Neural crest cell (in vitro differentiated cells): ENCODE measurements at regions not wholly inside any gene's neighbourhood (a gene's known extent, or its start where the extent isn't known, plus 50 kb on each side); places are given as distances from the start of the nearest gene placed in this dataset.

Experiments
- DNase-seq: peaks from one replicate; pipeline ENCODE4 v3.0.0; 2021; ENCODE audit warnings: low read depth, mixed read lengths, low spot score
- H3K27ac Mint-ChIP-seq: one replicate; pipeline ENCODE4 v1.8.0; 2021; ENCODE audit warnings: mild to moderate bottlenecking, mixed read lengths; ENCODE audit not compliant: unreplicated experiment
- H3K27me3 Mint-ChIP-seq: 2 replicates; pipeline ENCODE4 v1.8.0; 2021; ENCODE audit warnings: low read depth, mild to moderate bottlenecking, mixed read lengths
- H3K36me3 Mint-ChIP-seq: 2 replicates; pipeline ENCODE4 v1.8.0; 2021; ENCODE audit warnings: low read depth, mild to moderate bottlenecking, mixed read lengths
- H3K4me1 Mint-ChIP-seq: 2 replicates; pipeline ENCODE4 v1.8.0; 2021; ENCODE audit warnings: mixed read lengths
- H3K4me3 Mint-ChIP-seq: one replicate; pipeline ENCODE4 v1.8.0; 2021; ENCODE audit warnings: mild to moderate bottlenecking, mixed read lengths
- H3K9me3 Mint-ChIP-seq: 2 replicates; pipeline ENCODE4 v1.8.0; 2021; ENCODE audit warnings: mixed read lengths
- CTCF ChIP-seq: fragments of 200-600 bp; sonication (generic); conservative IDR thresholded peaks from 2 replicates; pipeline ENCODE4 v1.5.0; 2021; ENCODE audit warnings: antibody characterized with exemption, mild to moderate bottlenecking

- H3K9me3 Mint-ChIP-seq = peaks cover 6% of the 10 kb centered on the region
- no peak for TF ChIP-seq CTCF
- no peaks in the 10 kb centered on the region for H3K36me3 Mint-ChIP-seq
- H3K4me3 Mint-ChIP-seq = no peak overlapping the region
- H3K27ac Mint-ChIP-seq = no peak overlapping the region
- no peaks in the 10 kb centered on the region for H3K4me1 Mint-ChIP-seq
- no peak for DNase-seq
- no peaks in the 10 kb centered on the region for H3K27me3 Mint-ChIP-seq
Measured at GRCh38 chr6:147726342-147726741, 217.9 kb downstream of the SAMD5 start.

GRCh38 chr6:147728903-147729302 lies 220.4 kb downstream of the SAMD5 start:
- H3K9me3 Mint-ChIP-seq = peaks cover 3% of the 10 kb centered on the region
- no peaks in the 10 kb centered on the region for H3K4me1 Mint-ChIP-seq
- no peak overlapping the region for H3K4me3 Mint-ChIP-seq
- H3K27ac Mint-ChIP-seq = no peak overlapping the region
- no peaks in the 10 kb centered on the region for H3K27me3 Mint-ChIP-seq
- H3K36me3 Mint-ChIP-seq = no peaks in the 10 kb centered on the region
- TF ChIP-seq CTCF = no peak
- no peak for DNase-seq

- Mint-ChIP-seq H3K9me3 (peaks cover 3% of the 10 kb centered on the region), H3K27ac (no peak overlapping the region), H3K36me3 (no peaks in the 10 kb centered on the region), H3K4me3 (no peak overlapping the region), H3K4me1 (peaks cover 4% of the 10 kb centered on the region), H3K27me3 (no peaks in the 10 kb centered on the region)
- DNase-seq = no peak
- no peak for TF ChIP-seq CTCF
Measured at GRCh38 chr6:147733686-147734085, 225.2 kb downstream of the SAMD5 start.

GRCh38 chr6:147734151-147734550 lies 225.7 kb downstream of the SAMD5 start:
- H3K36me3 Mint-ChIP-seq = no peaks in the 10 kb centered on the region
- no peak for TF ChIP-seq CTCF
- DNase-seq = no peak
- peaks cover 3% of the 10 kb centered on the region for H3K9me3 Mint-ChIP-seq
- no peak overlapping the region for H3K4me3 Mint-ChIP-seq
- no peak overlapping the region for H3K27ac Mint-ChIP-seq
- peaks cover 4% of the 10 kb centered on the region for H3K4me1 Mint-ChIP-seq
- H3K27me3 Mint-ChIP-seq = no peaks in the 10 kb centered on the region

- Mint-ChIP-seq H3K4me3 (no peak overlapping the region), H3K4me1 (peaks cover 4% of the 10 kb centered on the region), H3K27me3 (no peaks in the 10 kb centered on the region), H3K27ac (no peak overlapping the region), H3K9me3 (no peaks in the 10 kb centered on the region), H3K36me3 (no peaks in the 10 kb centered on the region)
- TF ChIP-seq CTCF = no peak
- DNase-seq = no peak
Measured at GRCh38 chr6:147735924-147736323, 227.4 kb downstream of the SAMD5 start.

GRCh38 chr6:147737115-147737514 lies 228.6 kb downstream of the SAMD5 start:
- Mint-ChIP-seq H3K9me3 (no peaks in the 10 kb centered on the region), H3K27ac (no peak overlapping the region), H3K4me1 (peaks cover 4% of the 10 kb centered on the region), H3K36me3 (no peaks in the 10 kb centered on the region), H3K4me3 (no peak overlapping the region), H3K27me3 (no peaks in the 10 kb centered on the region)
- no peak for TF ChIP-seq CTCF
- no peak for DNase-seq
